OCI-LY7 (cell line): ENCODE measurements at regions not wholly inside any gene's neighbourhood (a gene's known extent, or its start where the extent isn't known, plus 50 kb on each side); places are given as distances from the start of the nearest gene placed in this dataset.

Experiments used
- BruUV-seq: library from RNA; stranded (reverse); fragments of 400-500 nt; replicated peaks from 2 replicates; lab custom pipeline; 2021; lab: Mats Ljungman, UMichigan
- CTCF ChIA-PET: fragments of 300-600 bp; sonication (Branson Sonifier 250); formaldehyde crosslinking; loops from one replicate; lab custom pipeline; 2022; ENCODE audit warnings: antibody characterized with exemption; ENCODE audit not compliant: unreplicated experiment; lab: Charles Lee
- POLR2A ChIA-PET: fragments of 300-600 bp; sonication (Branson Sonifier 250); formaldehyde crosslinking; loops from one replicate; lab custom pipeline; 2022; ENCODE audit warnings: antibody characterized with exemption; lab: Charles Lee
- DNase-seq: peaks from one replicate; pipeline ENCODE4 v3.0.0-alpha.2; 2015; ENCODE audit warnings: low spot score
- H2AFZ ChIP-seq: fragments of 200-600 bp; sonication (generic), shearing (Covaris generic); 2 replicates; pipeline ENCODE4 v1.6.1; 2014; ENCODE audit warnings: mild to moderate bottlenecking, antibody characterized with exemption, low read length, moderate library complexity
- H3K27ac ChIP-seq: fragments of 200-600 bp; sonication (generic); 2 replicates; pipeline ENCODE4 v1.5.1; 2014; ENCODE audit warnings: mixed run types, low read depth, mild to moderate bottlenecking, moderate library complexity, low read length, inconsistent platforms; ENCODE audit not compliant: poor library complexity, severe bottlenecking
- H3K36me3 ChIP-seq: fragments of 200-600 bp; sonication (generic); 2 replicates; pipeline ENCODE4 v1.6.1; 2014; ENCODE audit warnings: mild to moderate bottlenecking, antibody characterized with exemption, low read length, moderate library complexity, mixed read lengths; ENCODE audit not compliant: insufficient read depth
- H3K4me1 ChIP-seq: fragments of 200-600 bp; sonication (generic); 2 replicates; pipeline ENCODE4 v1.5.1; 2014; ENCODE audit warnings: mild to moderate bottlenecking, low read length; ENCODE audit not compliant: insufficient read depth, poor library complexity, severe bottlenecking
- H3K4me2 ChIP-seq: fragments of 200-600 bp; sonication (generic); 2 replicates; pipeline ENCODE4 v1.6.1; 2014; ENCODE audit warnings: mild to moderate bottlenecking, low read length
- H3K4me3 ChIP-seq: fragments of 200-600 bp; sonication (generic); 2 replicates; pipeline ENCODE4 v1.5.1; 2014; ENCODE audit warnings: mild to moderate bottlenecking, low read depth, low read length; ENCODE audit not compliant: poor library complexity, severe bottlenecking
- H3K79me2 ChIP-seq: fragments of 200-600 bp; sonication (generic); 2 replicates; pipeline ENCODE4 v1.6.1; 2016; ENCODE audit warnings: low read depth, mild to moderate bottlenecking, low read length, moderate library complexity, mixed read lengths; ENCODE audit not compliant: insufficient read depth
- H3K9me2 ChIP-seq: fragments of 200-600 bp; sonication (generic); 2 replicates; pipeline ENCODE4 v1.6.1; 2016; ENCODE audit warnings: mild to moderate bottlenecking, low read length, mixed read lengths; ENCODE audit not compliant: insufficient read depth
- H3K9me3 ChIP-seq: fragments of 200-600 bp; sonication (generic); 2 replicates; pipeline ENCODE4 v1.6.1; 2014; ENCODE audit warnings: mild to moderate bottlenecking, mixed run types, low read length, mixed read lengths
- H4K20me1 ChIP-seq: fragments of 200-600 bp; sonication (generic); 2 replicates; pipeline ENCODE4 v1.6.1; 2014; ENCODE audit warnings: mild to moderate bottlenecking, antibody characterized with exemption, low read length, moderate library complexity, mixed read lengths; ENCODE audit not compliant: insufficient read depth
- EZH2phosphoT487 ChIP-seq: fragments of 200-600 bp; sonication (generic); IDR thresholded peaks from 2 replicates; pipeline ENCODE4 v1.6.1; 2018; ENCODE audit warnings: low read depth, borderline replicate concordance, mild to moderate bottlenecking, mixed run types, antibody characterized with exemption, low read length, moderate library complexity, mixed read lengths
- intact Hi-C: fragments of 100-400 bp; cut with micrococcal nuclease; formaldehyde crosslinking; loops from one replicate; pipeline ENCODE4 v1.10.0; 2022; ENCODE audit not compliant: unreplicated experiment
- TF ChIP-seq, protein P1 (sequence below): fragments of 200-600 bp; sonication (generic); conservative IDR thresholded peaks from 2 replicates; pipeline ENCODE4 v1.5.1; 2014; ENCODE audit warnings: mild to moderate bottlenecking, antibody characterized with exemption, low read length, moderate library complexity, mixed read lengths

DNA sequence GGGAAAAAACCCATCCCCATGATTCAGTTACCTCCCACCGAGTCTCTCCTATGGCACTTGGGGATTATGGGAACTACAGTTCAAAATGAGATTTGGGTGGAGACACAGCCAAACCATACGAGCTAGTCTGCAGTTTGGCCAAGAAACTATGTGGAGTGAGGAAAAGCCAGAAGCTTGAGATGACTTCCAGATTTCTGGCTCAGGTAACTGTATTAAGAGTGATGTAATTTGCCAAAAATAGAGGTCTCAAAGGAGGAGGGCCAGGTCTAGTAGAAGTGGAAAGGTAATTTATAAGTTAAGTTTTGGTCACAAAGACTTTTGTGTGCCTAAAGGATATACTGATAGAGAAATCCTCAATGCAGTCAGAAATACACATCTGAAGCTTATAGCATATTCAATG lies 279.7 kb upstream of the MGMT start:
- TF ChIP-seq, protein P1, sequence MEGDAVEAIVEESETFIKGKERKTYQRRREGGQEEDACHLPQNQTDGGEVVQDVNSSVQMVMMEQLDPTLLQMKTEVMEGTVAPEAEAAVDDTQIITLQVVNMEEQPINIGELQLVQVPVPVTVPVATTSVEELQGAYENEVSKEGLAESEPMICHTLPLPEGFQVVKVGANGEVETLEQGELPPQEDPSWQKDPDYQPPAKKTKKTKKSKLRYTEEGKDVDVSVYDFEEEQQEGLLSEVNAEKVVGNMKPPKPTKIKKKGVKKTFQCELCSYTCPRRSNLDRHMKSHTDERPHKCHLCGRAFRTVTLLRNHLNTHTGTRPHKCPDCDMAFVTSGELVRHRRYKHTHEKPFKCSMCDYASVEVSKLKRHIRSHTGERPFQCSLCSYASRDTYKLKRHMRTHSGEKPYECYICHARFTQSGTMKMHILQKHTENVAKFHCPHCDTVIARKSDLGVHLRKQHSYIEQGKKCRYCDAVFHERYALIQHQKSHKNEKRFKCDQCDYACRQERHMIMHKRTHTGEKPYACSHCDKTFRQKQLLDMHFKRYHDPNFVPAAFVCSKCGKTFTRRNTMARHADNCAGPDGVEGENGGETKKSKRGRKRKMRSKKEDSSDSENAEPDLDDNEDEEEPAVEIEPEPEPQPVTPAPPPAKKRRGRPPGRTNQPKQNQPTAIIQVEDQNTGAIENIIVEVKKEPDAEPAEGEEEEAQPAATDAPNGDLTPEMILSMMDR: no peak
- H3K9me3 ChIP-seq: no peaks in the 10 kb centered on the region
- ChIA-PET POLR2A (no interaction called here), CTCF (no interaction called here)
- H4K20me1 ChIP-seq: no peaks in the 10 kb centered on the region
- BruUV-seq: no TSS peak
- no peak overlapping the region for H2AFZ ChIP-seq
- no peaks in the 10 kb centered on the region for H3K4me1 ChIP-seq
- intact Hi-C loops: no loop called here
- no peaks in the 10 kb centered on the region for H3K79me2 ChIP-seq
- no peak overlapping the region for H3K27ac ChIP-seq
- no peaks in the 10 kb centered on the region for H3K36me3 ChIP-seq
- no peak overlapping the region for H3K4me3 ChIP-seq
- no peak for DNase-seq
- no peaks in the 10 kb centered on the region for H3K9me2 ChIP-seq
- H3K4me2 ChIP-seq: no peak overlapping the region

DNA sequence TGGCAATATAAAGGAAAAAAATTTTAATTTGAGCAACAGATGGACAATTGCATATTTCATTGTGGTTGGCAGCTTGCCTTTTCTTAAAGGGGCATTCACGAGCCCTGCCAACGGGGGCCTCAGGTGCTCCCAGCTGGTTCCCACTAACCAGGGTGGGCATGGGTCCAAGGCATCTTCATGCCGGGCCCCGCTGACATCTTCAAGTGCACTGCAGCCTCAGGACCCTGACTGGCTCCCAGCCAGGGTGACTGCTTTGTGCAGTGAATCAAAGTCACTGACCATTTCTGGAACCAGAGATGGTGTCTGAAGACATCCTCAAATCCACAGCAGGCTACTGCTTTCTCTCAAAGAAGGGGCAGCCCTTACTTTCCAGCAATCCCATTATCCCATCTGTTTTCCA lies 275.2 kb upstream of the MGMT start:
- Histone ChIP-seq H3K4me2 (no peak overlapping the region), H3K4me3 (no peak overlapping the region), H2AFZ (no peak overlapping the region), H3K9me2 (no peaks in the 10 kb centered on the region), H3K79me2 (no peaks in the 10 kb centered on the region), H3K4me1 (no peaks in the 10 kb centered on the region), H3K9me3 (no peaks in the 10 kb centered on the region), H3K36me3 (no peaks in the 10 kb centered on the region), H4K20me1 (no peaks in the 10 kb centered on the region), H3K27ac (no peak overlapping the region)
- no peak for TF ChIP-seq EZH2phosphoT487
- TF ChIP-seq, protein P1: no peak
- POLR2A ChIA-PET: no interaction called here
- CTCF ChIA-PET: no interaction called here
- no TSS peak for BruUV-seq
- intact Hi-C loops: no loop called here
- no peak for DNase-seq

DNA sequence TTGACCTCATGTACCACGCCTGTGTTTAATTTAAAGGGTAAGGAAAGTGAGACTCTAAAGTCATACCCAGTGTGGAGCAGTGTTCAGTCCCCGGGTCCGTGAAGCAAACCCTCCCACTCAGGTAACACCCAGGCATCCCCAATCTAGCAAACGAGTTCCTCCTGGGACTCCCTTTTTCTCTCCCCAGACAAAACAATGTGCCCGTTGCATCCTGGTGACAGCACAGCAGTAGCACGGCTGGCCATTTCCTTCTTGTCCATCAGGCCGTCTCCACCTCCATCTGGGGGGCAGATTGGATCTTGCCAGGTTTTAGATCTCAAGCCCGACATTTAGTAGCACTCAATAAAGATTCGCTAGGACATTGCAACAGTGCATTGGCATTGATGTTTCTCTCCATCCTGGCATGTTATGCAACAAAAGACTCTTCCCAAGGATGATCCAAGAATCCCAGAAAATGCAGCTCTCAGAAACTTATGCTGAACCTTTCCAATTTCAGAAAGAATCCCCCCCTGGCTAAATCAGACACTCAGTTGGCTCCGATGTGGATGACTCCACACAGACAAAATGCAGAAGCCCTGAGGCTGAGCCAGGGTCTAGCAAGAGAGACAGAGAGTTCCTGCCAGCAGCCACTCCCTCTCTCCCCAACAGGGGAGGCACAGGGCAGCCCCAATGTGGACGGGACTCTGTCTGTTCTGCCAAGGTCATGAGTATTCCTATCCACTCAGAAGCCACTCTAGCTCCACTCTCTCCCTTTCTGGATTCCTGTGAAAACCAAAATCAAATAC lies 274.5 kb upstream of the MGMT start:
- intact Hi-C loops: no loop called here
- no peak overlapping the region for H3K27ac ChIP-seq
- H3K79me2 ChIP-seq: no peaks in the 10 kb centered on the region
- H3K9me3 ChIP-seq: no peaks in the 10 kb centered on the region
- no peaks in the 10 kb centered on the region for H4K20me1 ChIP-seq
- CTCF ChIA-PET: no interaction called here
- no peaks in the 10 kb centered on the region for H3K9me2 ChIP-seq
- no peaks in the 10 kb centered on the region for H3K36me3 ChIP-seq
- POLR2A ChIA-PET: no interaction called here
- no peak overlapping the region for H3K4me3 ChIP-seq
- H3K4me1 ChIP-seq: no peaks in the 10 kb centered on the region
- no peak overlapping the region for H3K4me2 ChIP-seq
- no peak overlapping the region for H2AFZ ChIP-seq
- no peak for DNase-seq
- TF ChIP-seq, protein P1: no peak
- TF ChIP-seq EZH2phosphoT487: no peak
- no TSS peak for BruUV-seq
